ENCODE measurements at regions not wholly inside any gene's neighbourhood (a gene's known extent, or its start where the extent isn't known, plus 50 kb on each side); places are given as distances from the start of the nearest gene placed in this dataset.
A peak's percentile ranks its signal among the peaks of the same experiment; 100 is the strongest.
"Not testable (repeated sequence)": the region's sequence is repeated elsewhere in the genome, so short reads cannot be mapped to it uniquely, and the experiment has no call there.

GRCh38 chr2:212912445-212913103 lies 238.8 kb downstream of the IKZF2 start:
- no peak for FAIRE-seq

- FAIRE-seq: no peak
These were observed 240.4 kb downstream of the IKZF2 start for GRCh38 chr2:212911011-212911410.

GRCh38 chr2:212908682-212909435 lies 242.6 kb downstream of the IKZF2 start:
- no peak for FAIRE-seq

- FAIRE-seq: no peak
These were observed 243.4 kb downstream of the IKZF2 start for GRCh38 chr2:212908031-212908430.

GRCh38 chr2:212906620-212907019 lies 244.8 kb downstream of the IKZF2 start:
- no peak for FAIRE-seq

GRCh38 chr2:212905640-212906201 lies 245.7 kb downstream of the IKZF2 start:
- FAIRE-seq: no peak

- no peak for FAIRE-seq
These were observed 246.8 kb downstream of the IKZF2 start for GRCh38 chr2:212904646-212905045.

GRCh38 chr2:212903413-212903812 lies 248.0 kb downstream of the IKZF2 start:
- FAIRE-seq: no peak

- no peak for FAIRE-seq
These were observed 249.0 kb downstream of the IKZF2 start for GRCh38 chr2:212902421-212902820.

GRCh38 chr2:212901604-212902275 lies 249.7 kb downstream of the IKZF2 start:
- no peak for FAIRE-seq

GRCh38 chr2:212900715-212901114 lies 250.7 kb downstream of the IKZF2 start:
- FAIRE-seq: no peak

- FAIRE-seq: no peak
These were observed 253.4 kb downstream of the IKZF2 start for GRCh38 chr2:212898011-212898410.

GRCh38 chr2:212897296-212897695 lies 254.1 kb downstream of the IKZF2 start:
- FAIRE-seq: no peak

- no peak for FAIRE-seq
These were observed 257.4 kb downstream of the IKZF2 start for GRCh38 chr2:212894026-212894425.

- FAIRE-seq: no peak
These were observed 258.2 kb downstream of the IKZF2 start for GRCh38 chr2:212893216-212893615.

GRCh38 chr2:212892193-212892592 lies 259.2 kb downstream of the IKZF2 start:
- FAIRE-seq: no peak

- no peak for FAIRE-seq
These were observed 259.8 kb downstream of the IKZF2 start for GRCh38 chr2:212891580-212891979.

GRCh38 chr2:212882626-212883025 lies 268.8 kb downstream of the IKZF2 start:
- FAIRE-seq: no peak

- not testable (repeated sequence) for FAIRE-seq
These were observed 274.9 kb downstream of the IKZF2 start for GRCh38 chr2:212876556-212876955.

GRCh38 chr2:212875950-212876349 lies 275.5 kb downstream of the IKZF2 start:
- not testable (repeated sequence) for FAIRE-seq

GRCh38 chr2:212873256-212873655 lies 278.2 kb downstream of the IKZF2 start:
- no peak for FAIRE-seq

- FAIRE-seq: no peak
These were observed 279.8 kb downstream of the IKZF2 start for GRCh38 chr2:212871597-212871996.

GRCh38 chr2:212864186-212864585 lies 287.2 kb downstream of the IKZF2 start:
- no peak for FAIRE-seq

GRCh38 chr2:212863185-212863588 lies 288.2 kb downstream of the IKZF2 start:
- peak; percentile 47 for FAIRE-seq

All from TTC549 (cell line).